Amygdala (tissue), 56 donors: ENCODE measurements at regions not wholly inside any gene's neighbourhood (a gene's known extent, or its start where the extent isn't known, plus 50 kb on each side); places are given as distances from the start of the nearest gene placed in this dataset.

Source experiments
- DNase-seq, 56 donors: peaks; one replicate each; lab custom pipeline; 2025; lab: John Stamatoyannopoulos, UW

GRCh38 chr6:21802175-21802822 lies 208.7 kb downstream of the SOX4 start:
- no peak for DNase-seq

DNA sequence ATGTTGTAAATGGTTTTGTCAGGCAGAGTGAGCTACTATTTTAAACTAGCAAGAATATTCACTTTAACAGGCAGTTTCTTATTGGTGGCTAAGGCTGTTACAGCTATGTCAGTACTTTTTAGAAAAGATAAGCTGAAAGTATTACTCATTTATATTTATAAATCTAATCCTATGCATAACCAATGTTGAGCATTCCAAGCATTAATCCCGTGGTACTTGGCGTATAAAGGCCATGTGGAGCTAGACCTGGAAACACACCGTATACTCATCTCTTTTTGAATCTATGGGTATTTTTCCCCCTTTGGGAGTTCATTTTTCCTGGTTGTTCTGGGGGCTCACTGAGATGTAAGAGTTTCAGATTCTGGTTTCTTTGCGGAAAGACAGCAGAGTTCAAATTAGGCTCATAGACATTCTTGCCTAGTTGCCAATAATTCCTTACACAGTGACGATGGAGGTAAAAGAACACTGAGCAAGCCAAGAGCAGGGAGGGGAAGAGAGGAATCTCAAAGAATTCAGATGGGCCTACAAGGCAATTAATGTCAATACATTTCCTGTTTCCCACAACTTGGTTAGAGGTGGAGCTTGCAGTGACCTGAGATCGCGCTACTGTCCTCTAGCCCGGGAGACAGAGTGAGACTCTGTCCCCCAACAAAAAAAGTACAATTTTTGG lies 211.5 kb downstream of the SOX4 start:
- no peak for DNase-seq

- DNase-seq, result no peak
Measured at GRCh38 chr6:21807299-21808044, 213.9 kb downstream of the SOX4 start.

DNA sequence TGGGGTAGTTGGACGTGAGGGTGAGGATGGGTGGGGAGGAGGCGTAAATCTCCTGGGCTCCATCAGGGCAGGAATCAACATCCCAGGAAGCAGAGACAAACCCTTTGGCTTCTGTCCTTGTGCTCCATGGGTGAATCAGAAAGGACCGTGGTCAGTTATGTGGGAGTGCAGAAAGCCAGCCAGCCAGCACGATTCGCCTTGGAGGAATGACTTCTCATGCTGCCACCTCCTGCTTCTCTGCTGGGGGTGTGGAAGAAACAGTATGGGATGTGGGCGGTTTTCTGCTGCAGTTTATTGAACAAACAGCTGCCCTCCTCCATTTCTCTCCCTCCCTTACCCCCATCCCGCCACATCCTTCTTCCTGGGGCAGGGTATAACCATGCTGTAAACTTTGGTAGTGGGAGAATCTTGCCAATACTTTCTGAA lies 214.5 kb downstream of the SOX4 start:
- DNase-seq, result peak in 3 of 56 donors; percentile 2 to 3 (median 3)

DNA sequence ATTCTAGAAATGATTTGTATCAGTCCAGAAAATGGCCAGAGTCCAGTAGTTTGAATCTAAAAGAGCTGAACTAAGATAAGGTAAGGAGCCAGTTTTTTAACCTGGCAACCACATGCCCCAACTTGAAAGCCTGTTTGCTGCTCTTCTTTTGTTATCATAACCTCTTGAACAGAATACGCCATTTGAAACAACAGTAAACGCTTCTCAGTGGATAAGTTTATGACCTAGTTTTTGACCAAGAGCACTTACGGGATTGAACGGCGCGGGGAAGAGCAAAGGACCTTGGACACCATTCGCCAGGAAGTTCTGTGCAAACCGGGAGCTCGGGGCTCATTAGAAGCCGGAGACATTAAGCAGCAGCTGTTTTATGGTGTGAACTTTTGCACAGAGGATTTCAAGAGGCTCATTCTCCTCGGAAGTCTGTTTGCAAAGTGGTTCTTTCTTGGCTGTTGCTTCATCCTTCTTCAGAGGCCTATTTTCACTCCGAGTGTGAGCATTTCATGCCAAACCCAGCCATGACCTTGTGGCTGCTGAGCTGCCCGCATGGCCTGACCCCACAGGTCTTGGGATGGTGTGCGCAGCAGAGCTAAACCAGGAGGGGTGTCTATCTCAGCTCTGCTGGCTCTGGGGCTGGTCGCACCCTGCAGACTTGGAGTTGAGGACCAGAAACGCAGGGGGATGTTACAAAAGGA lies 215.1 kb downstream of the SOX4 start:
- DNase-seq, result peak in 1 of 56 donors; percentile 1

GRCh38 chr6:21811484-21811883 lies 217.9 kb downstream of the SOX4 start:
- no peak for DNase-seq

GRCh38 chr6:21816231-21816630 lies 222.7 kb downstream of the SOX4 start:
- no peak for DNase-seq

DNA sequence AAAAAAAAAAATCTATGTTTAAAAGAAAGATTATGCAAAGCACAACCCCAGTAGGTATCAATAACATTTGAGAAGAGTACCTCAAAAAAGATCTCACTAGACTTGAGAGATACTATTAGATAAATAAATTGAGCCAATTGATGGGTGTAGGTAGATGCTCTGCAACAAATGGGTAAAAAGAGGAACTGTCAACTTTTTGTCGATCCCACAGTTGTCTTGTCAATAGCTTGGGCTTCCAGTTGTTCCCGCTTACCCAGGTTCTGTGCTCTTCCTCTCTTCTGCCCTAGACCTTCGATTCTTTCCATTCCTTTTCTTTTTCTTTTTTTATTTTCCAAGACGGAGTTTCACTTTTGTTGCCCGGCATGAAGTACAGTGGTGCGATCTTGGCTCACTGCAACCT lies 226.9 kb downstream of the SOX4 start:
- DNase-seq, result no peak

GRCh38 chr6:21823371-21823770 lies 229.8 kb downstream of the SOX4 start:
- DNase-seq, result no peak

DNA sequence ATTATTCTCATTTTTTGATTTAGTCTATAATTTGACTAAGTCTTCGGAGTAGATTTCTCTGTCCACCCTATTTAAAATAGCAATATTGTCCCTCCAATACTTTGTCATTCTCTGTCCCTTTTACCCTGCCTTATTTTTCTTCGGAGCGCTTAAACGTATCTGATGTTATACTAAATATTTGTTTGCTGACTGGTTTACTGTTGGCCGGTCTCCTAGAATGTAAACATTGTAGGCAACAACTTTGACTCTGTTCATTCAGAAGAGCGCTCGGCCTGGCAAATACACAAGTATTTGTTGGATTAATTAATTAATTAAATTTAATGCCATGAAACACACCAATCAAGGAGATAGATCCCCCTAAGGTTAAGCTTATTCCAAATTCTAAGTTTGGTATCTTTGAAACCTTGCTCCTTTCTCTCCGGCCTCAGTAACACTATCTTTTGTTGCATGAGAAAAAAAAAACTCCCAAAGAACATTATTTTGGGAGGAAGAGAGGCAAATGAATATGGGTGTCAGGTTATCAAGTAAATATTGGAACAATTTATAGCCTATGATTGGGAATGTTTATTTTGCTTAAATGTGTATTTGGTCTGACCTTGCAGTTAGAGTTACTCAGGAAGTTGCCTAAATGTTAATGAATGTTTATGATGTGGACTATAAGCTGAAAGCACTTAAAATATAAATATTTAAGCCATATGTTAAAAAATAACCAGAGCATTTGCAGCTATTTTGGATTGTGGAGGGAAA lies 231.1 kb downstream of the SOX4 start:
- DNase-seq, result no peak

GRCh38 chr6:21826023-21826422 lies 232.5 kb downstream of the SOX4 start:
- no peak for DNase-seq

DNA sequence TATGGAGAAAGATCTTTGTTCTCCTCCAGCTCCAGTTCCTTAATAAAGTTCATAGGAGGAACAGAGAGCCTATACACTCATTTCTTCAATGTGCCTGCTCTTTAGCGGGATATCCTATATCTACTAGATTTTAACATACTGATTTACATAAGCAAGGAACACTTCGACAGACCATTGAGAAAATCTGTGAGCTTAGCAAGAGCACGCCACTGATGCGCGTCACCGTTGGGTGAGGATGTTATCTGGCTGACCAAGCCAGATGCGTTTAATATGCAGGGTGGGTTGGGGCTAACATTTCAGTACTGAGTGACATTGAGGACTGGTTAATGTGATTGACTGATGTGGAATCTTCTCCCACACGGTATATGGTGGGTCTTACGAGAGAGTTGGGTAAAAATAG lies 233.4 kb downstream of the SOX4 start:
- no peak for DNase-seq

DNA sequence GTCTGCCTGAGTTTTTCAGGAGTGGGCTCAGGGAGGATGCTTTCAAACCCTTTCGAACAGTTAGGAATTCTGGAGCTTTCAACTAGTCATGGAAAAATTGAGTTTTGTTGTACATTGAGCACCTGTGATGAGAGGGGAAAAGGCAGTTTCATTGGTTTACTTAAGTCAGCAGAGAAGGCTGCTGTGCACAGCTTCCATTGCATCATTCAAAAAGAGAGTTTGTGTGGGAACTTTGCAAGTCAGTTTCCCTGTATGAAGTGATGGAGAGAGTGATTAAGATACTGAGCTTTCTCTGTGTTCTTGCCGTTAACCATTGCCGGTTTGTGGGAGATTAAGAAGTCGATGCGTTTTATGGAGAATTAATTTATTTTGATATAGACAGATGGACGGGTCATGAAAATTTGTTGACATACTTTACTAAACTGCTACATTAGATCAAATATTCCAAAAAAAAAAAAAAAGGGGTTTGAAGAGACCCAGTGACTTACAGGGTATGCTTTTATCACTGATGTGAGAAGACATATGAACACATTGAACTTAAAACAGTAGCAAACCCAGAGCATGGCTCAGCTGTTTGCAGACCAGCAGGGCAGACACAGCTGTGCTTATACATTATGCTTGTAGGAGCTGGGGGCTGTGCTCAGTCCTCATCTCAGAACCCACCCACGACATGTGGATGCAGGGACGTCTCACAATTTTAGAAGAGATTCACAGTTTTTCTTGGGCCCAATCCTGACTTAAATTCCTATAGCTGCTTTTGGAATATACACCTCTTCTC lies 234.1 kb downstream of the SOX4 start:
- DNase-seq, result no peak

- no peak for DNase-seq
Measured at GRCh38 chr6:21828704-21829103, 235.2 kb downstream of the SOX4 start.

DNA sequence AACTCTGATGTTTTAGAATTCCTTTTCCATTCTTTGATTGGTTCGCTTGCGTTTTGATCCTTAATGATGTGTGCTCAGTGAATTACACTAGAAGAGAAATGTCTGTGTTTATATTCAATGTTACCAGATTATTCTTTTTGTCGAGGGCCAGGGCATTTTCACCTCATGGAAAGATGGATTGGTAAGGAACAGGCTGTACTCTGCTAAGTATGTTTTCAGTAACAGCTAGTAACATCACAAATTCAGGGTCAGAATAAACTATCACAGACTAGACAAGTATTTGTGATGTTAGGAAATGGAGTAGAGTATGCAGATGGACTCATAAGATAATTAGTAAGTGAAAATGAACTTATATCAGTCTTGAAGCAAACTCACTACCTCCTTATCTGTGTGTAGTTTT lies 235.6 kb downstream of the SOX4 start:
- no peak for DNase-seq

DNA sequence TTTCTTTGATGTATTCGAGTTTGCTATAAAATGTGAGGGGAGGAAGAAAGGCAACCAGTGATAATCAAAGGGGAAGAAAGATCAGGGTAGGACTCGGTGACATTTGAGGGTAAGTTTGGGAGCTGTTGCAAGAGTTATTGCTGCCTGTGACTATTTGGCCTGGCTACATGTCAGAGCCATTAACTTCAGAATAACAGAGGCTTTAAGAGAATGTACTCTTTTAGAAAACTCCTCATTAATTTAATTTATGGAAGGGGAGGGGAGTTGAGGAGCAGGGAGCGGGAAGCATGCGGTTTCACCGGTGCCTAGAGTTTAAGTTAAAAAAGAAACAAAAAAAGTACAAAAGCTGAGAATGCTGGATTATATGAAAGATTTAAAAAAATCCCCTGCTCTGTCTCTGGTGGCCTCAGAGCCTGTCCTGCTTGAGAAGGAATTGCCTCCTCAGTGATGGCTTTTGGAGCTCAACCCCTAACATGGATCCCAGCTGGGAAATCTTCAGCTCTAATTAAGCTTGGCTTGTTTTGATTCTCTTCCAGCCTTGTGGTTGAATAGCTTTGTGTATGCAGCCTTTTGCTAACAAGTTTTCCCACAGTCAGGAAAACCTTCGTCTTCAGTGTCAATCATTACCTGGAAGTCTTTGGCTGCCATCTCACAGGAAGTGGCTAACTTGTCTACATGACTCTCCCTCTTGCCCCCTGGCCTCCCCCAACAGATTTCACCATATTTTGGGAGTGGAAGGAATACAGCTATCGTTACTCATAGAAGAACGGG lies 238.2 kb downstream of the SOX4 start:
- DNase-seq, result no peak

DNA sequence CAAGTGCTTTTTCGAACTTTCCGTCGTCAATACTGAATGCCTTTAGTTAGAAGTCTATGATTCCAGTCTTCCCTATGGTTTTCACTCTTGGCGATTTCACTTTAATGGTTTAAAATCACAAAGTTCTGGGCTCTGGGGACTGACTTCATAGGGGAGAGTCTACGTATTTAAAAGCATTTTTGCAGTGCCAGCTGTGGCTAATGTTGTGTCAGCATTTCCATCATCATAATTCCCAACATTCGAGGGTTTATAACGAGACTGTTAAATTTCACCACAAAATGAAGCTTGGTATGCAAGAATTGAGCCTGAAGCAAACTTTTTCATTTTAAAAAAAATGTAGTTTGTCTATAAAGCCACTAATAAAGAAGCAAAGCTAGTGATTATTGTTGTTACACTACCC lies 242.7 kb downstream of the SOX4 start:
- no peak for DNase-seq

GRCh38 chr6:21836772-21837425 lies 243.3 kb downstream of the SOX4 start:
- DNase-seq, result no peak
